Ascending aorta (tissue), 2 donors: ENCODE measurements at regions not wholly inside any gene's neighbourhood (a gene's known extent, or its start where the extent isn't known, plus 50 kb on each side); places are given as distances from the start of the nearest gene placed in this dataset.

ENCODE experiments used
- DNase-seq, 2 donors: peaks; one replicate each; pipeline ENCODE4 v3.0.0-alpha.2; 2019; ENCODE audit warnings: low spot score in 2 of 2
- H3K27ac ChIP-seq, 2 donors: fragments of 200-600 bp; sonication (generic); one replicate each; pipeline ENCODE4 v1.5.1; 2016 to 2017; ENCODE audit warnings: mild to moderate bottlenecking in 1 of 2
- H3K27me3 ChIP-seq: fragments of 200-600 bp; sonication (generic); one replicate; pipeline ENCODE4 v1.5.1; 2017
- H3K36me3 ChIP-seq, 2 donors: fragments of 200-600 bp; sonication (generic); one replicate each; pipeline ENCODE4 v1.5.1; 2016
- H3K4me1 ChIP-seq, 2 donors: fragments of 200-600 bp; sonication (generic); one replicate each; pipeline ENCODE4 v1.5.1; 2016 to 2017; ENCODE audit warnings: mild to moderate bottlenecking in 1 of 2
- H3K4me3 ChIP-seq, 2 donors: fragments of 200-600 bp; sonication (generic); one replicate each; pipeline ENCODE4 v1.5.1; 2016 to 2017; ENCODE audit warnings: mild to moderate bottlenecking in 1 of 2
- H3K9me3 ChIP-seq, 2 donors: fragments of 200-600 bp; sonication (generic); one replicate each; pipeline ENCODE4 v1.5.1; 2016
- CTCF ChIP-seq, 3 experiments: fragments of 200-600 bp in 2 of 3; fragments of 450-650 bp in 1 of 3; sonication (generic) in 2 of 3; IDR thresholded peaks; one replicate each; pipeline ENCODE4 v1.5.1; 2016 to 2019; ENCODE audit warnings: antibody characterized with exemption in 3 of 3, mild to moderate bottlenecking in 1 of 3, moderate library complexity in 1 of 3
- intact Hi-C: fragments of 100-400 bp; cut with DNase I; formaldehyde crosslinking; loops from one replicate; pipeline ENCODE4 v1.15.1; 2023

DNA sequence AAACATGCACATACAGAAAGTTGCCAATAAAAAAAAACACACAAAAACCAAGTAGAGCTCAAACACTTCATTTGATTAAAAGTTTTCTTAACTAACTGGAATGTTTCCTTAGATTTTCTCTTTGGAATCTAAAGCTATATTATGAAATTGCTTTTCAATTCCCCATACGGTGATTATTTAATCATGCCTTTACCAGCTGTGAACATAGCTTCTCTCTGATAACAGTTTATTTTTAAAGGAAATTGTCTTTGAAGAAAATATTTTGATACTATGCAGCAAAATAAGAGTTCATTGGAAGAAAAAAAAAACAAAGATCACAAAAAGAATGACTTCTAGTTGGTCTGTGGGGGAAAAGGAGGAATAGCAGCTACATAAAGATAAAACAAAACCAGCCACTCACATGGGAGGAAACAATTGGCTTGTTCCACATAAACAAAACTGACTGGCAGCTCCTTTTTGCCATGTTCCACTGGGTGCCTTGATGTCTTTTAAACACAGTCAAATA lies 71.4 kb downstream of the BMP4 start:
- no peak overlapping the region for H3K27ac ChIP-seq
- H3K36me3 ChIP-seq, result no peaks in the 10 kb centered on the region
- H3K4me1 ChIP-seq, result no peaks in the 10 kb centered on the region
- intact Hi-C loops, result no loop called here
- H3K27me3 ChIP-seq, result no peaks in the 10 kb centered on the region
- H3K4me3 ChIP-seq, result no peak overlapping the region
- TF ChIP-seq CTCF (IDR thresholded peaks at IDR 0.05), result no peak
- no peak for DNase-seq
- no peaks in the 10 kb centered on the region for H3K9me3 ChIP-seq

DNA sequence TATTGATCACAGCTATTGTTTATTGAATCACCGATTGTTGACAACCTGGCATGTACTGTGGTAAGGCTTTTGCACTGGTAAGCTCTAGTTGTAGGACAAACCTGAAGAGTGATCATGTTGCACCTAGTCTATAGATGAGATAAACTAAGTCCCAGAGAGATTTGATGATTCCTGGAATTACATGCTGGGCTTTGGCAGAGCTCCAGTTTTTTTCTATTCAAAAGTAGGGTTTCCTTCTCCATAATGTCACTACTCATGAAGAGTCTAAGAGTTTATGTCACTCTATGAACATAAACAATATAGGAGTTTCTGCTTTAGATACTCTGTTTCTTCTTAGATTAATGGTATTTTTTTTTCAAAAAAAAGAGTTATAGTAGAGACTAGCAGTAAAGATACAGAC lies 72.0 kb downstream of the BMP4 start:
- DNase-seq, result no peak
- intact Hi-C loops, result no loop called here
- no peak for TF ChIP-seq CTCF (IDR thresholded peaks at IDR 0.05)
- H3K4me3 ChIP-seq, result no peak overlapping the region
- H3K36me3 ChIP-seq, result no peaks in the 10 kb centered on the region
- no peaks in the 10 kb centered on the region for H3K9me3 ChIP-seq
- H3K27ac ChIP-seq, result no peak overlapping the region
- H3K4me1 ChIP-seq, result no peaks in the 10 kb centered on the region
- no peaks in the 10 kb centered on the region for H3K27me3 ChIP-seq

- no peak for TF ChIP-seq CTCF (IDR thresholded peaks at IDR 0.05)
- Histone ChIP-seq H3K27me3 (no peaks in the 10 kb centered on the region), H3K9me3 (no peaks in the 10 kb centered on the region), H3K27ac (no peak overlapping the region), H3K36me3 (no peaks in the 10 kb centered on the region), H3K4me3 (no peak overlapping the region), H3K4me1 (no peaks in the 10 kb centered on the region)
- intact Hi-C loops, result no loop called here
- no peak for DNase-seq
Observed at GRCh38 chr14:53883739-53884138, 72.9 kb downstream of the BMP4 start.

- DNase-seq, result no peak
- H3K27me3 ChIP-seq, result no peaks in the 10 kb centered on the region
- no peak overlapping the region for H3K4me3 ChIP-seq
- no peaks in the 10 kb centered on the region for H3K4me1 ChIP-seq
- H3K36me3 ChIP-seq, result no peaks in the 10 kb centered on the region
- no peak overlapping the region for H3K27ac ChIP-seq
- intact Hi-C loops, result no loop called here
- TF ChIP-seq CTCF (IDR thresholded peaks at IDR 0.05), result no peak
- no peaks in the 10 kb centered on the region for H3K9me3 ChIP-seq
Observed at GRCh38 chr14:53882684-53883083, 73.9 kb downstream of the BMP4 start.

DNA sequence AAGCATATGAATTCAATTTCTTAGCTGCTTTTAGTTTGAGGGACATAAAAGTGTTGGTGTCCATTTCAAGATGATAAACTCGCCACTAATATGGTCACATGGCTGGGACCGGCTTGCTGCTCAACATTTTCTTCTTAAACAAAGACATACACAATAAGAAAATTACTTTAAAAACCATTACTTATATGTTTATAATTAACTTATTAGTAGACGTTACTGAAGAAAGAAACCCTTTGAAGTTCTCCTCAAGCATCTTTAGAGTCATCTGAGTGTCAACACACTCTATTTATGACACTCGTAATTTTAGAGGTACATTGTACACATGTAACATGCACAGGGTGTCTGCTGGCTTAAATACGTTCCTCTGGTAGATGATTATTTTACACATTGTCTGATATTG lies 74.7 kb downstream of the BMP4 start:
- Histone ChIP-seq H3K27me3 (no peaks in the 10 kb centered on the region), H3K4me3 (no peak overlapping the region), H3K4me1 (no peaks in the 10 kb centered on the region), H3K27ac (no peak overlapping the region), H3K36me3 (no peaks in the 10 kb centered on the region), H3K9me3 (no peaks in the 10 kb centered on the region)
- DNase-seq, result no peak
- TF ChIP-seq CTCF (IDR thresholded peaks at IDR 0.05), result no peak
- intact Hi-C loops, result no loop called here
